ENCODE measurements at regions not wholly inside any gene's neighbourhood (a gene's known extent, or its start where the extent isn't known, plus 50 kb on each side); places are given as distances from the start of the nearest gene placed in this dataset.

DNA sequence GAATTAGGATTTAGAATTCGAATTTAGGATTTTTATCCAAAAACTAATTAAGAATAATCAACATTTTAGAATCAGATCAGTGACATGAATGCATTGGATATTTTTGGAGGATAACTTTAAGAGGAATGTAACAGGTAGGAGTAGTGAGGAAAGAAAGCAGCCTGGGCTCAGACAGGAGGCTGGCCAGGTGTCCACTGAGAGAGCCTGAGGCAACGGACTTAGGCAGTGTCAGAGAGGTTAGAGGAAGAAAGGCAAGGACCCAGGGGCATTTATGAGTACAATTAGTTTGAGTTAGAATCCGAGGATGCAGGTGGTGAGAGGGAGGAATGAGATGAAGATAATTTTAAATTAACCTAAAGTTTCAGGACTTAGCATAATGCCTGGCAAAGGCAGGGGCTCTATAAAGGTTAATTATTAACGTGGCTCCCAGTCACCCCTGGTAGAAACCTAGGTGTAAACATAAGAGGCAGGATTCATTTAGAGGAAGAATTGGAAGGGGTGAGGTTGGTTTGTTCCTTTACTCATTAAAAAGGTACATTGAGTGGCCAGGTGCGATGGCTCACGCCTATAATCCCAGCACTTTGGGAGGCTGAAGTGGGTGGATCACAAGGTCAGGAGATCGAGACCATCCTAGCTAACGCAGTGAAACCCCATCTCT, 507.1 kb downstream of the TMEM182 start:
- TF ChIP-seq YY1 (IDR thresholded peaks at IDR 0.05; ENCODE audit: low read depth) = no peak
- no peak for TF ChIP-seq TAF1 (IDR thresholded peaks at IDR 0.05; ENCODE audit: low read depth)

Measured in Ishikawa (cell line).